ENCODE measurements at regions not wholly inside any gene's neighbourhood (a gene's known extent, or its start where the extent isn't known, plus 50 kb on each side); places are given as distances from the start of the nearest gene placed in this dataset.
"Not testable (repeated sequence)": the region's sequence is repeated elsewhere in the genome, so short reads cannot be mapped to it uniquely, and the experiment has no call there.

DNA sequence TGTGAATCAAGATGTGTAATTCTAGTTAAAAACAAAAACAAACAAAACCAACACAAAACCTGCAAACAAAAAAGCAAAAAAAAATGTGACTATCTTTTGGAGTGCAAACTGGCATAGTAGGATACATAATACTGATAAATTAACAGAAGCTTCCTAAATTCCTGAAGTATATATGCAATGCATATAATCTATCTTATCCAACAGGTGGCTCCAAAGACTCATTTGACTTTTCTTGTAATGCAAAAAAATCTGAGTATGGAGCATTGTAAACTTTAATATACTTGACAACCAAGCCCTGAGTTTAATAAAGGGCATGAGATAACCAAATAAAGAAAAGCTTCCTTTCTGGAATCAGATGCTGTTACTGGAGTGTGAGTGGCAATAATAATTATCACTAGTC lies 1003.6 kb downstream of the FSCB start:
- H3K27ac ChIP-seq (ENCODE audit: low read depth, low read length): no peak overlapping the region
- no peak overlapping the region for H3K4me3 ChIP-seq (ENCODE audit: low read depth, low read length)
- ChIA-PET CTCF (interaction anchor here (0.6 to 0.8 kb wide), 4 partner anchors 26 to 1301 kb away, joined by 3 to 5 read pairs (median 4); no protein-coding TSS in a partner anchor), POLR2A (no interaction called here)
- no peak for DNase-seq (ENCODE audit: low read depth, low spot score)
- H3K9me3 ChIP-seq (ENCODE audit: control insufficient read depth, insufficient read depth, low read length): no peaks in the 10 kb centered on the region
- TF ChIP-seq, protein P1, sequence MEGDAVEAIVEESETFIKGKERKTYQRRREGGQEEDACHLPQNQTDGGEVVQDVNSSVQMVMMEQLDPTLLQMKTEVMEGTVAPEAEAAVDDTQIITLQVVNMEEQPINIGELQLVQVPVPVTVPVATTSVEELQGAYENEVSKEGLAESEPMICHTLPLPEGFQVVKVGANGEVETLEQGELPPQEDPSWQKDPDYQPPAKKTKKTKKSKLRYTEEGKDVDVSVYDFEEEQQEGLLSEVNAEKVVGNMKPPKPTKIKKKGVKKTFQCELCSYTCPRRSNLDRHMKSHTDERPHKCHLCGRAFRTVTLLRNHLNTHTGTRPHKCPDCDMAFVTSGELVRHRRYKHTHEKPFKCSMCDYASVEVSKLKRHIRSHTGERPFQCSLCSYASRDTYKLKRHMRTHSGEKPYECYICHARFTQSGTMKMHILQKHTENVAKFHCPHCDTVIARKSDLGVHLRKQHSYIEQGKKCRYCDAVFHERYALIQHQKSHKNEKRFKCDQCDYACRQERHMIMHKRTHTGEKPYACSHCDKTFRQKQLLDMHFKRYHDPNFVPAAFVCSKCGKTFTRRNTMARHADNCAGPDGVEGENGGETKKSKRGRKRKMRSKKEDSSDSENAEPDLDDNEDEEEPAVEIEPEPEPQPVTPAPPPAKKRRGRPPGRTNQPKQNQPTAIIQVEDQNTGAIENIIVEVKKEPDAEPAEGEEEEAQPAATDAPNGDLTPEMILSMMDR (IDR thresholded peaks at IDR 0.05; ENCODE audit: low read depth, low read length): no peak
- no peaks in the 10 kb centered on the region for H3K27me3 ChIP-seq (ENCODE audit: control insufficient read depth, insufficient read depth, low read length)

DNA sequence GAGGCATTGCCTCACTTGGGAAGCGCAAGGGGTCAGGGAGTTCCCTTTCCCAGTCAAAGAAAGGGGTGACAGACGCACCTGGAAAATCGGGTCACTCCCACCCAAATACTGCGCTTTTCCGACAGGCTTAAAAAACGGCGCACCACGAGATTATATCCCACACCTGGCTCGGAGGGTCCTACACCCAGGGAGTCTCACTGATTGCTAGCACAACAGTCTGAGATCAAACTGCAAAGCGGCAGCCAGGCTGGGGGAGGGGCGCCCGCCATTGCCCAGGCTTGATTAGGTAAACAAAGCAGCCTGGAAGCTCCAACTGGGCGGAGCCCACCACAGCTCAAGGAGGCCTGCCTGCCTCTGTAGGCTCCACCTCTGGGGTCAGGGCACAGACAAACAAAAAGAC lies 1014.7 kb downstream of the FSCB start:
- CTCF ChIA-PET, POLR2A ChIA-PET: not testable (repeated sequence)

DNA sequence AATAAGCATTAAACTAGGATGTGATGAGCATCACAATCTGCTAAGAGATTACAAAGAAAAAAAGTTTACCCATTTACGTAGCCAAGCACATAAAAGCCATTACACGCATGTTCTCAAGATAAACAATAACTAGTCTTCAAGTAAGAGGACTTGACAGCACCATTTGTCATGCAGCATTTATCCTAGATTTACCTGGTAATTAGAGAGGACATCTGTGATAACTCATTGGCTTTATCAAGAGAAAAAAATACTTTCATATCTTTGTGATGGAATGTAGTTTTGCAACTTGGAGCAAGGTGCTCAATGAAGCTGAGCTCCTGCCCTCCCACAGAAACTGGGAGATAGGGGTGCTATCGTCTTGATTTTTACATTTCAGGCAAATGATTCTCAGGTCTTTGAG lies 1023.7 kb downstream of the FSCB start:
- ChIA-PET POLR2A (no interaction called here), CTCF (no interaction called here)
- no peak for DNase-seq (ENCODE audit: low read depth, low spot score)
- TF ChIP-seq, protein P1 (IDR thresholded peaks at IDR 0.05; ENCODE audit: low read depth, low read length): no peak
- Histone ChIP-seq H3K4me3 (ENCODE audit: low read depth, low read length) (no peak overlapping the region), H3K9me3 (ENCODE audit: control insufficient read depth, insufficient read depth, low read length) (no peaks in the 10 kb centered on the region), H3K27me3 (ENCODE audit: control insufficient read depth, insufficient read depth, low read length) (no peaks in the 10 kb centered on the region), H3K27ac (ENCODE audit: low read depth, low read length) (no peak overlapping the region)

More for the DNA sequence above, 1014.7 kb downstream of the FSCB start:
- H3K4me3 ChIP-seq (ENCODE audit: low read depth, low read length); DNase-seq (ENCODE audit: low read depth, low spot score); H3K27ac ChIP-seq (ENCODE audit: low read depth, low read length); H3K9me3 ChIP-seq (ENCODE audit: control insufficient read depth, insufficient read depth, low read length); H3K27me3 ChIP-seq (ENCODE audit: control insufficient read depth, insufficient read depth, low read length): not testable (repeated sequence)

DNA sequence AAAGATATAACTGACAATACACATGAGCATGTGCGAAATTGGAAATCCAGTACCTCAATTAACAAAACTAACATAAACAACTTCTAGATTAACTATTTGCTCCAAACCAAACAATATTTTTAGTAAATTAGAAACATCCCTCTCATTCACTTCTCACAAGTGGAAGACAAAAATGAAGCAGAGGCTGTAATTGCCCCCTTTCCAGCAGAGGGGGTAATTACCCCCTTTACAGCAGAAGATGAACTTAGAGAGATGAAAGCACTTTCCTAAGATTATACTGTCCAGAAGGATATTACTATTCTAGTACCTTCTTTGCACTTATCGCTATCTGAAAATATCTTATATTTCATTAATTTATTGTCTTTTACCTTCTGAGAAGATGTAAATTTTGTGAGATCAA lies 1025.2 kb downstream of the FSCB start:
- ChIA-PET CTCF (no interaction called here), POLR2A (no interaction called here)
- Histone ChIP-seq H3K27ac (ENCODE audit: low read depth, low read length) (no peak overlapping the region), H3K27me3 (ENCODE audit: control insufficient read depth, insufficient read depth, low read length) (no peaks in the 10 kb centered on the region), H3K9me3 (ENCODE audit: control insufficient read depth, insufficient read depth, low read length) (no peaks in the 10 kb centered on the region), H3K4me3 (ENCODE audit: low read depth, low read length) (no peak overlapping the region)
- no peak for DNase-seq (ENCODE audit: low read depth, low spot score)
- TF ChIP-seq, protein P1 (IDR thresholded peaks at IDR 0.05; ENCODE audit: low read depth, low read length): no peak

DNA sequence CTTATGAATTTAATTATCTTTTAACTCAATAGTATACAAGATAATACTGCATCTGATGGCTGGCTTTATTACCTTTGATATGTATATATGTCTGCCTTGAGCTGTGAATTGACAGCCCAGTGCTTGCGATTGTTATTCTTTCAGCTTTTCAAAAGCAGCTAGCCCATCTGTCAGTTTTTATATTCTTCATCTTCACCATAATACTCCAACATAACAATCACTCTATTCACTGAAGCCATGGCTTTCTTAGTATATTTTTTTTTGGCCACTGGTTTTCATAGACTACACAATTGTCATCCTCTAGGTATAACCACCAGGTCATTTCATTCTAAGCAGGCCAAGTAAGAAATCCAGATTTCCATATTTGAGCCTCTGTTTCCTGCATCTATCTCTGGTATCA lies 1026.1 kb downstream of the FSCB start:
- ChIA-PET POLR2A (no interaction called here), CTCF (no interaction called here)
- Histone ChIP-seq H3K27ac (ENCODE audit: low read depth, low read length) (no peak overlapping the region), H3K27me3 (ENCODE audit: control insufficient read depth, insufficient read depth, low read length) (no peaks in the 10 kb centered on the region), H3K9me3 (ENCODE audit: control insufficient read depth, insufficient read depth, low read length) (no peaks in the 10 kb centered on the region), H3K4me3 (ENCODE audit: low read depth, low read length) (no peak overlapping the region)
- no peak for DNase-seq (ENCODE audit: low read depth, low spot score)
- TF ChIP-seq, protein P1 (IDR thresholded peaks at IDR 0.05; ENCODE audit: low read depth, low read length): no peak

Data from AG04450 (cell line).